Stimulated activated naive CD8-positive, alpha-beta T cell treated with anti-CD3 and anti-CD28 coated beads, Interleukin-15, amount 100 ng/mL, for 72 hours (primary cell): ENCODE measurements at regions not wholly inside any gene's neighbourhood (a gene's known extent, or its start where the extent isn't known, plus 50 kb on each side); places are given as distances from the start of the nearest gene placed in this dataset.

Experiments
- ATAC-seq: fragments of 150-1000 bp; cut with Tn5 transposase; 2 replicates; pipeline ENCODE4 v1.10.0; 2021; ENCODE audit warnings: mild to moderate bottlenecking, moderate library complexity
- DNase-seq, 2 donors: peaks; one replicate each; pipeline ENCODE4 v3.0.0; 2021 to 2022
- H3K27ac Mint-ChIP-seq, 2 donors: one replicate each; pipeline ENCODE4 v1.8.0; 2022; ENCODE audit warnings: mild to moderate bottlenecking in 2 of 2, mixed read lengths in 2 of 2, moderate library complexity in 2 of 2
- H3K27me3 Mint-ChIP-seq: one replicate; pipeline ENCODE4 v1.8.0; 2022; ENCODE audit warnings: mixed read lengths
- H3K4me1 Mint-ChIP-seq: one replicate; pipeline ENCODE4 v1.8.0; 2022; ENCODE audit warnings: mild to moderate bottlenecking, mixed read lengths
- H3K4me3 Mint-ChIP-seq, 2 donors: one replicate each; pipeline ENCODE4 v1.8.0; 2022; ENCODE audit warnings: mild to moderate bottlenecking in 2 of 2, mixed read lengths in 2 of 2, moderate library complexity in 1 of 2
- H3K9me3 Mint-ChIP-seq, 2 donors: one replicate each; pipeline ENCODE4 v1.8.0; 2022; ENCODE audit warnings: mixed read lengths in 2 of 2

- ATAC-seq (no peak), DNase-seq (no peak)
- H3K4me3 Mint-ChIP-seq = no peak overlapping the region
- H3K27me3 Mint-ChIP-seq = peaks cover 8% of the 10 kb centered on the region
- peaks cover 0 to 4% of the 10 kb centered on the region in 2 donors for H3K9me3 Mint-ChIP-seq
- no peaks in the 10 kb centered on the region for H3K4me1 Mint-ChIP-seq
- H3K27ac Mint-ChIP-seq = no peak overlapping the region
These were observed 335.8 kb upstream of the TRPC7 start for GRCh38 chr5:136701191-136701590.

GRCh38 chr5:136699651-136700050 is 334.3 kb upstream of the TRPC7 start:
- H3K27me3 Mint-ChIP-seq = no peaks in the 10 kb centered on the region
- no peak overlapping the region for H3K4me3 Mint-ChIP-seq
- H3K9me3 Mint-ChIP-seq = peaks cover 0 to 4% of the 10 kb centered on the region in 2 donors
- H3K4me1 Mint-ChIP-seq = no peaks in the 10 kb centered on the region
- DNase-seq (no peak), ATAC-seq (no peak)
- no peak overlapping the region for H3K27ac Mint-ChIP-seq

DNA sequence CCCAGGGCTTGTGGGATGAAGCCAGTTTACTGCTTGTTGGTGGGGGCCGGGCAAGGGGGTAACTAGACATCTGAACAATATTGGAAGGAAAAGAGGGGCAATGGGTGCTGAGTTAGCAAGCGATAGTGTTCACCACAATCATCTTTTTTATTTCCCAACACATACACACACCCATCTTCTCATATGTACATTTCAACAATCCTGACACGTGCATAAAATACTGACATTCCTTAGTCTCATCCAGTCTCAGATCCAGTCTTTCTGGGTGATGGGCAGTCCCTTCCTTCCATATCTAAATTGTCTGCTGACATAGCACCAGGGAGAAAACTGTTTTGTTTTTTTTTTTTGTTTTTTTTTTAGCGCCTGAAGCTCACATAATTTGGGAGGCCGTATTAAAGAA is 333.6 kb upstream of the TRPC7 start:
- Mint-ChIP-seq H3K27me3 (no peaks in the 10 kb centered on the region), H3K4me3 (no peak overlapping the region)
- ATAC-seq = no peak

DNA sequence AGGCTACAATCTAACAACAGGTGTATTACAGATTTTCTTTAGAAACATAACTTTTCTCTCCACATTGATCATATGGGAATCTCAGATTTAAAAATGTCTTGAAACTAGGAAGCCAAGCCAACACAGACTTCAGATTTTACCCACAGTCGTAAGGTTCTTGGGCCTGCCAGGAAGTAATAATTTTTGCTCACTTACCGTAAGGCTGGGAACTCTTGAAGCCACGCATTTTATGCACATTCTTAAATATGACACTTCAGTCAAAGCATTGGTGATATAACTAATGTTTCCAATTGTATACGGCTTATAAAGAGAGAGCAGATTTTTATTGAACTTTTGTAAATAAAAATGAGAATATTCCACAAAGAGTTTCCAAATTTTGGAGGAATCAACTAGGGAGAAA is 328.9 kb upstream of the TRPC7 start:
- Mint-ChIP-seq H3K4me3 (no peak overlapping the region), H3K27me3 (no peaks in the 10 kb centered on the region), H3K9me3 (peaks cover 7 to 15% of the 10 kb centered on the region in 2 donors), H3K27ac (no peak overlapping the region), H3K4me1 (no peaks in the 10 kb centered on the region)
- no peak for ATAC-seq
- DNase-seq = no peak

More for the DNA sequence above, 333.6 kb upstream of the TRPC7 start:
- Mint-ChIP-seq H3K9me3 (peaks cover 0 to 2% of the 10 kb centered on the region in 2 donors), H3K4me1 (no peaks in the 10 kb centered on the region), H3K27ac (no peak overlapping the region)
- DNase-seq = no peak

DNA sequence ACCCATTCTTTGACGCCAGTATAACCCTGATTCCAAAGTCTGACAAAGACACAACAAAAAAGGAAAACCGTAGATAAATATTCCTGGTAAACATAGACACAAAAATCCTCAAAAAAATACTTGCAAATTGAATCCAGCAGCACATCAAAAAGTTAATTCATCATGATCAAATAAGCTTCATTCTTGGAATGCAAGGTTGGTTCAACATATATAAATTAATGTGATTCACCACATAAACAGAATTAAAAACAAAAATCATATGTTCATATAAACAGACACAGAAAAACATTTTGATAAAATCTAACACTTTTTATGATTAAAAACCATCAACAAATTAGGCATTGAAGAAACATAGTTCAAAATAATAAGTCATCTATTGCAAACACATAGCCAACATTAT is 324.2 kb upstream of the TRPC7 start:
- Mint-ChIP-seq H3K4me3 (no peak overlapping the region), H3K27me3 (no peaks in the 10 kb centered on the region), H3K4me1 (no peaks in the 10 kb centered on the region), H3K27ac (no peak overlapping the region), H3K9me3 (peaks cover 21 to 58% of the 10 kb centered on the region in 2 donors)
- no peak for DNase-seq
- ATAC-seq = no peak

GRCh38 chr5:136686192-136686872 is 321.0 kb upstream of the TRPC7 start:
- Mint-ChIP-seq H3K27me3 (no peaks in the 10 kb centered on the region), H3K4me1 (no peaks in the 10 kb centered on the region), H3K27ac (peak overlapping the region in 1 of 2 donors; percentile 54), H3K9me3 (peaks cover 21 to 58% of the 10 kb centered on the region in 2 donors), H3K4me3 (no peak overlapping the region)
- ATAC-seq (no peak), DNase-seq (no peak)

DNA sequence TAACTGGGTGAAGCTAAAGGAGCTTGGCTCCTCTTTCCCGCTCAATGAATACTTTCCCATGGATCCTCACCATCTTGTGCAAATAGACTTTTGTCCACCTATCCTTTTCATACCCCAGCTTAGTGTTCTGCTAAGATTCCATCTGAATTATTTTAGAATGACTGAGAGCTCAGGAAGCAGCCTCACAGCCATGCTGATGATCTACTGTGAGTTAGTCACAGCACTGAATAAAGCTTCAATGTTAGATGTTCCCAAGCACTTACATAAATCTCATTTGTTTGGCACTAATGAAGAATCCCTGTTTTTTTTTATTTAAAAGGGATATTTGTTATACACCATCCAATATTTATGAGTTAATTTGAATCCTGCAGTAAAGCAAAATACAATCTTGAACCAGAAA is 317.6 kb upstream of the TRPC7 start:
- no peak overlapping the region for H3K27ac Mint-ChIP-seq
- no peak overlapping the region for H3K4me3 Mint-ChIP-seq
- no peaks in the 10 kb centered on the region for H3K27me3 Mint-ChIP-seq
- DNase-seq = no peak
- no peak for ATAC-seq
- H3K4me1 Mint-ChIP-seq = no peaks in the 10 kb centered on the region
- peaks cover 6 to 34% of the 10 kb centered on the region in 2 donors for H3K9me3 Mint-ChIP-seq

- ATAC-seq (no peak), DNase-seq (no peak)
- Mint-ChIP-seq H3K9me3 (peaks cover 4 to 12% of the 10 kb centered on the region in 2 donors), H3K4me3 (no peak overlapping the region), H3K4me1 (no peaks in the 10 kb centered on the region), H3K27me3 (no peaks in the 10 kb centered on the region), H3K27ac (no peak overlapping the region)
These were observed 313.9 kb upstream of the TRPC7 start for GRCh38 chr5:136679233-136679632.

GRCh38 chr5:136677217-136677616 is 311.9 kb upstream of the TRPC7 start:
- DNase-seq (no peak), ATAC-seq (no peak)
- H3K4me1 Mint-ChIP-seq = no peaks in the 10 kb centered on the region

GRCh38 chr5:136676685-136677084 is 311.3 kb upstream of the TRPC7 start:
- DNase-seq = no peak
- Mint-ChIP-seq H3K9me3 (peaks cover 4 to 23% of the 10 kb centered on the region in 2 donors), H3K4me3 (no peak overlapping the region), H3K27me3 (no peaks in the 10 kb centered on the region), H3K4me1 (no peaks in the 10 kb centered on the region), H3K27ac (no peak overlapping the region)
- ATAC-seq = no peak

More at GRCh38 chr5:136677217-136677616, 311.9 kb upstream of the TRPC7 start:
- no peaks in the 10 kb centered on the region for H3K27me3 Mint-ChIP-seq
- H3K9me3 Mint-ChIP-seq = peaks cover 4 to 23% of the 10 kb centered on the region in 2 donors
- no peak overlapping the region for H3K27ac Mint-ChIP-seq
- no peak overlapping the region for H3K4me3 Mint-ChIP-seq

GRCh38 chr5:136675769-136676168 is 310.4 kb upstream of the TRPC7 start:
- DNase-seq = no peak
- no peak for ATAC-seq
- Mint-ChIP-seq H3K27ac (no peak overlapping the region), H3K9me3 (peaks cover 4 to 23% of the 10 kb centered on the region in 2 donors), H3K27me3 (no peaks in the 10 kb centered on the region), H3K4me1 (no peaks in the 10 kb centered on the region), H3K4me3 (no peak overlapping the region)

GRCh38 chr5:136674178-136674577 is 308.8 kb upstream of the TRPC7 start:
- no peaks in the 10 kb centered on the region for H3K4me1 Mint-ChIP-seq
- no peaks in the 10 kb centered on the region for H3K27me3 Mint-ChIP-seq
- no peak overlapping the region for H3K27ac Mint-ChIP-seq
- H3K9me3 Mint-ChIP-seq = peaks cover 4 to 19% of the 10 kb centered on the region in 2 donors
- no peak for ATAC-seq
- no peak overlapping the region for H3K4me3 Mint-ChIP-seq
- DNase-seq = no peak

DNA sequence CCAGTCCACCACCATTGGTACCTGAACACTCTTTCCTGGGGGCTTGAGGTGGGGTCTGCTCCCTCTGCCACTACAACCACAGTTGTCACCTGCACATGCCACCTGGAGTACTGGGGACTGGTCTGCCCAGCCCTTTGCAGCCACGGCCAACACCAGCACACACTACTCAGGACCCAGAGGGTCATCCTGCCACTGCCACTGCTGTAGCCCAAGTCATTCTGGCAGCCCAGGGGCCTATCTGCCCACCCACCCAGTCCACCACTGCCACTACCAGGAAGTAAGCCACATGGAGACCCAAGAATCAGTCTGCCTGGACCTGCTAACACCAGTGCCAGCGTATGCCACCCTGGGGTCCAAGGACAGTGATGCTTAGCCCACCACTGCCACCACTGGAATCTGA is 302.4 kb upstream of the TRPC7 start:
- no peak overlapping the region for H3K27ac Mint-ChIP-seq
- no peak for ATAC-seq

GRCh38 chr5:136666970-136667620 is 301.8 kb upstream of the TRPC7 start:
- Mint-ChIP-seq H3K27me3 (no peaks in the 10 kb centered on the region), H3K27ac (no peak overlapping the region), H3K9me3 (peaks cover 0 to 6% of the 10 kb centered on the region in 2 donors), H3K4me1 (no peaks in the 10 kb centered on the region), H3K4me3 (no peak overlapping the region)
- ATAC-seq (no peak), DNase-seq (no peak)

More for the DNA sequence above, 302.4 kb upstream of the TRPC7 start:
- Mint-ChIP-seq H3K4me1 (no peaks in the 10 kb centered on the region), H3K9me3 (peaks cover 0 to 6% of the 10 kb centered on the region in 2 donors), H3K4me3 (no peak overlapping the region), H3K27me3 (no peaks in the 10 kb centered on the region)
- DNase-seq = no peak

GRCh38 chr5:136665331-136665730 is 300.0 kb upstream of the TRPC7 start:
- H3K27ac Mint-ChIP-seq = no peak overlapping the region

GRCh38 chr5:136661026-136661425 is 295.7 kb upstream of the TRPC7 start:
- Mint-ChIP-seq H3K9me3 (no peaks in the 10 kb centered on the region), H3K4me1 (no peaks in the 10 kb centered on the region), H3K27ac (no peak overlapping the region), H3K27me3 (no peaks in the 10 kb centered on the region), H3K4me3 (no peak overlapping the region)
- ATAC-seq (no peak), DNase-seq (no peak)

More at GRCh38 chr5:136665331-136665730, 300.0 kb upstream of the TRPC7 start:
- Mint-ChIP-seq H3K4me1 (no peaks in the 10 kb centered on the region), H3K27me3 (no peaks in the 10 kb centered on the region), H3K4me3 (no peak overlapping the region), H3K9me3 (peaks cover 0 to 6% of the 10 kb centered on the region in 2 donors)
- ATAC-seq = no peak
- DNase-seq = no peak
